ENCODE measurements at regions not wholly inside any gene's neighbourhood (a gene's known extent, or its start where the extent isn't known, plus 50 kb on each side); places are given as distances from the start of the nearest gene placed in this dataset.
"Not testable (repeated sequence)": the region's sequence is repeated elsewhere in the genome, so short reads cannot be mapped to it uniquely, and the experiment has no call there.

DNA sequence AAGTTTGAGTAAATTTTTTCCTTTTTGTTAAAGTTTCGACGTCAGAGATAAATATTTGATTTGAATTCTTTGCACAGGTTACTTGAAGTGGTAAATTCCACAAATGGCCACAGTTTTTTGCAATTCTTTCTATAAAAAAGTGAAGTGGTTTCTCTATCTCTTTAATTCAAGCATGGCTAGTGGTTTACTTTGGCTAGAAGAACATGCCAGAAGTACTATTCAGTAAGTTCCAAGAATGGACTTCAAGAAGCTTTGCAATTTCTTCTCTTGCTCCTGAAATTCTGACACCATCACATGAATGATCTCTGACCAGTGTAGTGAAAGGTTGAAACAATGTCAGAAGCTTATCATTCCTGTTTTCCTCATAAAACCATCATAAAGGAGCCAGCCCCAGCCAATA lies 55.7 kb upstream of the RNPC3 start:
- DNase-seq (ENCODE audit: low read depth) = no peak

DNA sequence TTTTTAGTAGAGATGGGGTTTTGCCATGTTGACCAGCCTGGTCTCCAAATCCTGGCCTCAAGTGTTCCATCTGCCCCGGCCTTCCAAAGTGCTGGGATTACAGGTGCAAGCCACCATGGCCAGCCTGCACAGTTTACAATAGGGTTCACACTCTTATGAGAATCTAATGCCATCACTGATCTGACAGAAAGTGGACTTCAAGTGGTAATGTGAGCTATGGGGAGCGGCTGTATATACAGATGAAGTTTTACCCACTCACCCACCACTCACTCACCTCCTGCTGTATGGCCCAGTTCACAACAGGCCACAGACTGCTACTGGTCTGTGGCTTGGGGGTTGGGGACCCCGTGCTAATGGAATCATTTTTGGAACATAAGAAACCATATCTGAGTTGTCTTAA lies 58.4 kb upstream of the RNPC3 start:
- DNase-seq (ENCODE audit: low read depth) = no peak

DNA sequence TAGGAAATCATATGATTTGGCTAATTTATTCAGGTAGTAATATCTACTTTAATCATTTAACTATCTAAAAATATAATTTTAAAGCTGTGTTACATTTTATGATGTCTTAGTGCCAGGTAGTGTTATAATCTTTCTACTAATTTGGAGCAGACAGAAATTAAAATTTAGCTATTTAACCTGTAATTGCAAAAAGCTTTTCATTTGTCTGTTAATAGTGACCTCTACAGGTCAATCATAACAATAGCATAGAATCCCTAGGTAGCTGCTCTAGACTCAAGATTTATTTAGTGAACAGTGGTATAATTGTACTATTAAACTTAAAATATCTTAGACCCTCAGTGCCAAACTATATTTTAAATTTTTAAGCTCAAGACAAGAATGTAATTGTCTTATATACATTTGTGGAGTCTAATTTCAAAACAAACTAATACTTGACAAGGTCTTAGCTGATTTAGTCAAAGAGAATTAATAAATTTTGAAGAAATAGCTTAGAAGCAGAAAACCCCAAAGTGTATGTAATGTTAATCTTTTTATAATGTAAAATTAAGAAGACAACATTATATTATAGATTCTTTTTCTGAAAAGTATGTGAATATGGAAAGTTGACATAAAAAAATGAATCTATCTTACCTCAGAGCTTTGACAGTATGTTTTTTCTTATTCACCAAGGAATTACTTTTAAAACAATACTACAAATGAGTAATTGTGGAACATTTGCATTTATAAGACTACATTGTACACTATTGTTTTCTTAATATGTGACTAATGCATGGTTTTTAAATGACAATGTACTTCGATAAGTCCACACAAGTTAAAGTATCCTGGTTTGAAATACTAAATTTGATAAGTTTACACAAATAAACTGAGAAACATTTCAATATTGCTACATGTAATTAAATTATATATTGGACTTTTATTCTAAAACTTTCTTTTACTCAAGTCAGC lies 64.1 kb upstream of the RNPC3 start:
- peak; percentile 53 for DNase-seq (ENCODE audit: low read depth)

DNA sequence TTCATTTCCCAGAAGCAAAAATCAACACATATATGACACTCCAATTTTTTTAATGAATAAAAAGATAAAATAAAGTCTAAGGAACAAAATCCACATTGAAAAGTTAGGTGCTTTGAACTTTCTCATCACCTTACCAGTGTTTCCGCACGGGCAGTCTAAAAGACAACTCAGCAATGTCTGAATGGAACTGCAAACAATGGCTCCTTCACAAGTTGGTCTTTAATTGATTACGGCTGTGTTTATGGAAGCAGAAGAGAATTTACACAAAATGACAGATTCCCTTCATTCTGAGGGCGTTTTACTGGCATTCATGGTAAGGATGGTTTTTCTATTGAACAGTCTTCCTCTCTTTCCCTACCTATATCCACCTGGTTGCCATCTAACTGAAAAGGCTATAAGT lies 65.0 kb upstream of the RNPC3 start:
- DNase-seq (ENCODE audit: low read depth) = no peak

DNA sequence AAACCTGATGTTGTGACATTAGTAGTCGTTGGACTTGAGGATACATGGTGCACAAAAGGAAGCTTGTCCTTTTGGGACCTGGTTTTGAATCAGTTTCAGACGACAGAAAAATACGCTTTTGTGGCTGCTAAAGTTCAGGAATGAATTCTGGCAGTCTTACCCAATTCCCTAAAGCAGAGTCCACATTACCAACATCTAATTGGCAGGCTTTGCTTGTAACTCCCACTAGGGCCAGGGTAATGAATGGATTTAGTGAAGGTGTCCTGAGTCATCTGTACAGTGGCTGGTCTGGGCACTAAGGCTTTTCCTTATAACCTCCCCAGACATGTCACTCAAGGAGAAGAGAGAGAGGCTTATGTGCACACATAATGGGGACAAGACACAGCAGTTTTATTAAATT lies 66.2 kb upstream of the RNPC3 start:
- peak; percentile 7 for DNase-seq (ENCODE audit: low read depth)

DNA sequence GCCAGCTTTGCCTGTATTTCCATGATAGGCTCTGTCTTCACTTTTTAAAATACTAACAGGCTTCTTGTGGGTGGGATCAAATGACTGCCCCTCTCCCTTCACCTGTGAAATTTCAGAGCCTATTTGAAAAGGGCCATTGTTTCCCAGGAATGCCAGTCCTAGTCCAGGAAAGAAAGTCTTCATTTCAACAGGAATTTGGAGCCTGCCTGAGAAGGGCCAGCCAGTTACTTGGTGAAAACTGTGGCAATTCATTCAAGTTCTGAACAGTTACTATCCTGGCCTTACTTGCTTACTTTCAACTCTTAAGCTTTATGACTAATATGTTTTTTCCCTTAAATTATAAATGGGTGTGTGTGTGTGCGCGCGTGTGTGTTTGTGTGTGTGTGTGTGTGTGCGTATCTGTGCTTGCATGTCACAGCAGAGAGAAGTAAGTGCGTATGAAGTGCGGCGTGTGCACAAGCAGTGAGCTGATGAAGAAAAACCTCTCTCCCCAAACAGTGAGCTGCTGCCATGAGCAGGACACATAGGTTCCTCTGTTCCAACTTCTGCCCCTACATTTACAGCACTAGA lies 67.5 kb upstream of the RNPC3 start:
- peak; percentile 3 for DNase-seq (ENCODE audit: low read depth)

DNA sequence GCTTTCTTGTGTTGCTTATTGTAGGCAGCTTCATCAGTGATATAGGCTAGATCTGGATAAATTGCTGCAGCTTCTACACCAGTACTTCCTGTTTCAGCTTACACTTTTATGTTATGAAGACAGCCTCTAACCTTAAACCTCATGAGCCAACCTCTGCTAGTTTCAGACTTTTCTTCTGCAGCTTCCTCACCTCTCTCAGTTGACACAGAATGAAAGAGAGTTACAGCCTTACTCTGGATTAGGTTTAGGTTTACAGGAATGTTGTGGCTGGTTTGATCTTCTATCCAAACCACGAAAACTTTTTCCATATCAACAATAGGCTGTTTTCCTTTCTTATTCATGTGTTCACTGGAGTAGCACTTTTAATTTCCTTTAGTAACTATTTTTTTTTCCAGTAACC lies 76.9 kb upstream of the RNPC3 start:
- DNase-seq (ENCODE audit: low read depth) = peak; percentile 67

DNA sequence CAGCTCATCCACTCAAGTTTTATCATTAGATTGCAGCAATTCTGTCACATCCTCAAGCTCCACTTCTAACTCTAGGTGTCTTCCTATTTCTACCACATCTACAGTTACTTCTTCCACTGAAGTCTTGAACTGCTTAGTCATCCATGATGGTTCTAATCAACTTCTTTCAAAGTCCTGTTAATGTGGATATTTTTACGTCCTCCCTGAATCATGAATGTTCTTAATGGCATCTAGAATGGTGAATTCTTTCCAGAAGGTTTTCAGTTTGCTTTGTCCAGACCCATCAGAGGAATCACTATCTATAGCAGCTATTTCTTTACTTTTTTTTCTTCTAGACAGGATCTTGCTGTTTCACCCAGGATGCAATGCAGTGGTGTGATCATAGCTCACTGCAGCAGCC lies 78.0 kb upstream of the RNPC3 start:
- no peak for DNase-seq (ENCODE audit: low read depth)

DNA sequence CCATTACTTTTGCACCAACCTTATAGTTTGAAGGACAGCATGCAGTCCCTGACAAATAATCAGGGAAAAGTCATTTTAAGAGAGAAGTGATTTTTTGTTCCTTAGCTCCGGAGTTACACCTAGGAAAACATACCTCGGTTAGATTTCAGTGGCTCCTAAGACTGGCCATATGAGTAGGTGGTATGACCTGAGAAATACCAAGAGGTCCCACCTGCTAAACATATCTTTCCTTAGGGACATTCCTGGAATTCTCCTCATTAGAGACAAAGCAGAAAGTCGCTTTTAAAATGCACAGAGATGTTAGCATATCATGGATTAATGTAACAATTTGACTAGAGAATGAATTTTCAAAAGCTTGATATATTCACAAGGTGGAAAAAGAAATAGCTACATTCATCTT lies 84.2 kb upstream of the RNPC3 start:
- no peak for DNase-seq (ENCODE audit: low read depth)

DNA sequence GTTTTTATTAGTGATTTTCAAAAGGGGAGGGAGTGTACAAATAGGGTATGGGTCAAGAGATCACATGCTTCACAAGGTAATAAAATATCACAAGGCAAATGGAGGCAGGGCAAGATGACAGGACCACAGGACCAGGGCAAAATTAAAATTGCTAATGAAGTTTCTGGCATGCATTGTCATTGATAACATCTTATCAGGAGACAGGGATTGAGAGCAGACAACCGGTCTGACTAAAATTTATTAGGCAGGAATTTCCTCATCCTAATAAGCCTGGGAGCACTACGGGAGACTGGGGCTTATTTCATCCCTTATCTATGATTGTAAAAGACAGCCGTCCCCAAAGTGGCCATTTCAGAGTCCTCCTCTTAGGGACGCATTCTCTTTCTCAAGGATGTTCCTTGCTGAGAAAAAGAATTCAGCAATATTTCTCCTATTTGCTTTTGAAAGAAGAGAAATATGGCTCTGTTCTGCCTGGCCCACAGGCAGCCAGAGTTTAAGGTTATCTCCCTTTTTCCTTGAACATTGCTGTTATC lies 88.9 kb upstream of the RNPC3 start:
- DNase-seq (ENCODE audit: low read depth) = not testable (repeated sequence)

DNA sequence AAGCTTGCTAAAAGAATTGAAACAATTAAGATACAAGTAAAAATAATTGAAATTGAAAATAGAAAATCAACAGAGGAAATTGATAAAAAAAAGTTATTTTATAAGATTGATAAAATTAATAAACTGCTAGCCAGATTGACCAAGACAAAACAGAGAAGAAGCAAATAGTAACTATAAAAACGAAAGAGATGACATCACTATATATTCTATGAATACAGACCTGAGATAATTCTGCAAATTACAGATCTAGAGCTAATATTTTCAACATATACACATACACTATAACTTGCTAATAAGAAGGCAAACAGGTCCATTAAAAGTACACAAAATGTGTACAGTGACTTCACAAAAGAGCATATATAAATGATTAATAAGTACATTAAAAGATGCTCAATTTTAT lies 90.1 kb upstream of the RNPC3 start:
- DNase-seq (ENCODE audit: low read depth) = no peak

DNA sequence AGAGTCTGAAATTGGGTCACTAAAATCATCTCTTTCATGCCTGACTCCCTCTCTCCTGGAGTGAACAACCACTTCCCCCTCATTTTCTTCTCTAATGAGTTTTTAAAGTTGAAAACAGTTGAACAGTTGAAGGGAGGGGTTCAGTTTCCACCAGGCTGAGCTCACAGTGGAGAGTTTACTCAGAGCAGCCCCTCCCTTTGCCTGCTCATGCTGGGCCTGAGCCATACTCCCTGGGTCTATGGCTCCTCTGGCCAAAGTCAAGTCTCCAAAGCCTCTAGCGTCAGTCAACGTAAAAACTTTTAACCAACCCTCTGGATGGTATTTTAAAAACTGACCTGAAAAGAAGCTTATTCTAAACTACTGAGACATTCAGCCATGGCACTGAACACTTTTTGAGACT lies 100.8 kb upstream of the RNPC3 start:
- no peak for DNase-seq (ENCODE audit: low read depth)

DNA sequence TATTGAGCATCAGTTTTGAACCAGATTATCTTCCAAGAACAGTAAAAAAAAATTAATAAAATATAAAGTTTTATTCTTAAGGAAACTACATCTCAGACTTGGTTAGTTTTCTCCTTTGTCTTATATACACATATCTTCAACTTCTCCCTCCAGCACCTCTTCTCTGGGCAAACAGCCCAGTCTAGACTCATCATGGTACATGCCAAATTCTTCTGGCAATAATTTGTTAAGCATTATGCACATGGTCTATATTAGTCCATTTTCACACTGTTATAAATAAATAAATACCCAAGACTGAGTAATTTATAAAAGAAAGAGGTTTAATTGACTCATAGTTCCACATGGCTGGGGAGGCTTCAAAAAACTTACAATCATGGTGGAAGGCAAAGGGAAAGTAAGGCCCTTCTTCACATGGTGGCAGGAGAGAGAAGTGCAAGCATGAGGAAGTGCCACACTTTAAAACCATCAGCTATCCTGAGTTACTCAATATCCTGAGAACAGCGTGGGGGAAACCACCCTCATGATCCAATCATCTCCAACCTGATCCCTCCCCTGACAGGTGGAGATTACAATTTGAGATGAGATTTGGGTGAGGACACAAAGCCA lies 108.7 kb upstream of the RNPC3 start:
- no peak for DNase-seq (ENCODE audit: low read depth)

DNA sequence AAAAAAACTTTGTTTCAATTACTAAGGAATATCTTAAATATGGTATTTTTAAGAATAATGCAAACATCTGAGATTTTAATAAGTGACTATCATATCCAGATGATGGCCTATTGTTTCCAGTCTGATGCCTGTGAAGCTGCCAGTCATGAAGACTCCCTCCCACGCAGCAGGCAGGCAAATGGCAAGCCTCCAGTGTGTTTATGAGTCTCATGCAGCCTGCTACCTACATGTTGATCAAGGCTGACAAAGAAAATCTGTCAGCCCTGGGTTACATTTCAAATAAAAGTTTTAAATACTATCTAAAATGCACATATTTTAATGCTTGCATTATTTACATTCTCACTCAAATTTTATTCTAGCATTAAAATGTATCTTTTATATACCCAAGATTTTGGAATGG lies 137.6 kb upstream of the RNPC3 start:
- DNase-seq (ENCODE audit: low read depth) = no peak

DNA sequence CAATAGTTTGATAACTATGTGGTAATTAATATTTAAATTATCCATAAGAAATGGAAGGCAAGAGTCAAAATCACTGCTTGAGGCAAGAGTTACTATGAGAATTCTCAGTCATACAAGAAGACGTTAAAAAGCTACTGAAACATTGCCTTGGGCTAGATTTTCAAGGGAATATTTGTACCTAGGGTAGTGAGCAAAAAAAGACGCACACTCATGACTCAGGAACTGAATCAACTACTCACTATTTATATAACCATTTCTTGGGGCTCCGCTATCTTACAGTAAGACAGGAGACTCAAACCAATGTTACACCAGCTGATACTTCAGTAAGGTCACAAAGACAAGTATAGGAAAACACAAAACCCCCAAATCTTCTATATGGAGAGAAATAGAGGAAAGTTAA lies 151.5 kb upstream of the RNPC3 start:
- no peak for DNase-seq (ENCODE audit: low read depth)

DNA sequence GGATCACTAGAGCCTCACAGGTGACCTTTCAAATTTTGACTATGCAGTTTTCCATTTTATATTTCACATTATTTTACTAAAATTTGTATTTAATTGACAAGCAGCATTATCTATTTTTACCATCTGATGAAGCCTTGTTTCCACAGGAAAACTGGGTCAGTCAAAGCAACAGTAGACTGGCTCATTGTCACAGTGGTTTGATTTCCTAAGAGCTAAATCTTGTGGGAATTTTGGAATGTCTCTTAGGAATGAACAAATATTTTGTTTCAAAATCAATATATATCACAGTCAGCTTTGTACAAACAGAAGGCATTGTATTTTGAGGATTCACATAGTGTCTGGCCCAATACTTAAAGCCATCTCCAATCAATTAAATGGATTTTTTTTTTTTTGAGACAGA lies 152.6 kb upstream of the RNPC3 start:
- no peak for DNase-seq (ENCODE audit: low read depth)

DNA sequence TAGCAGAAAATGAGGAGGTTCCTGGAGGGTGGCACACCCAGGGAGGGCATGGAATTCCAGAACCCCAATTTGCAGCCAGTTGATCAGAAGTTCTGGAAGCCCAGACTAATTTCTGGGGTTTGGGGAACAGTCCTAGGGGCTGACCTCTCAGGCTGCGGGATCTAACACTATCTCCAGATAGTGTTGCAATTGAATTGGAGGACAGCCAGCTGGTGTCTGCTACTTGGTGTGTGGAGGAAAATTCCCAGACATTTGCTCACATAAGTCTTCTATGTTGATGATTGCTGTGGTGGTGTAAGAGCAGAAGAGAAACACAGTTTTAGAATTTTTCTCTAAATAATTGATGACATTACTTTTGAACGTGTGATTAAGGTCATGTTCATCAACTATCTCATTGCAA lies 154.3 kb upstream of the RNPC3 start:
- peak; percentile 3 for DNase-seq (ENCODE audit: low read depth)

DNA sequence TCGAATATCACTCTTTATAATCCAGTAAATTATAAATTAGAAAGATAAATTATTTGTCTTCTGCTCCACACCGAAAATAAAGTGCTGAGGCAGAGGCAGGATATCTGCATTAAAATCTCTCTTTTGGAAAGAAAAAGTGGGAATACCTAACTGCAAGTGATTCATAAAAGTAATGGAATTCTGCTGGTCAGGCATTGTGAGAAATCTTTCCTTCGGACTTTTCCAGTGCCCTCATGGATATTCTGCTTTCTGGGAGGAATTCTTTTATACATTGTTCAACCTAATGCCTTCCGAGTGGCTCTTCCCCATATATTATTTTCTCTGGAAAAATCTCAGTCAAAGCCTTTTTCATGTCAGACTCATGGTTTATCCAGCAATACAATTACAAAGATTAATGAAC lies 158.3 kb upstream of the RNPC3 start:
- no peak for DNase-seq (ENCODE audit: low read depth)

DNA sequence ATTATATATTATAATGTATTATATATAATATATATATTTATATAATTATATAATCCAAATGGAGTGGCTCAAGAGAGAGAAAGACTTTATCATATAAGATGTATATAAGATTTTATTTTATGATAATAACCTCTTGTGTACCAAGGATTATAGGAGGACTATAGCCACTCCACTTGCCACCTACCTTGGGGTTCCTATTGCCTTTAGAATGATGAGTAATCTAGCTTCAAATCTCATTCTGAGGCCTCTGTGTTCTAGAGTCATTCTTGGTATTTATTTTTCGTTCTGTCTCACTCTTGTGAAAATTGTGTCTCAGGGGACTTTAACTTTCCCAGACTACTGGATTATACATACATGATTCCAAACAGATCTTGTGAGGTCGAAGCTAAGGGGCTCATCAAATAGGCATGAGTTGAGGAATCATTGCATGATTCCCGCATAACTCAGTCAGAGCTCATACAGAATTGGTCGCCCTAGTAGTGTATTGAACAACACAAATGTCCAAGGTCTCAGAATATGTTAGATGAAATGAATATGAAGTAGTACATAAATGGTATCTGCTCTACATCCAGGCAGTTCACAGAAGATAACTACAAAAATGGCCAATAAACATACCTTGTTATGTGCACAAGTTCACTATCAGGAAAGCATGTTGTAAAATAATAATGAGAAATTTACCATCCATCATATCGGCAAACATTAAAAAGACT lies 159.5 kb upstream of the RNPC3 start:
- DNase-seq (ENCODE audit: low read depth) = no peak

DNA sequence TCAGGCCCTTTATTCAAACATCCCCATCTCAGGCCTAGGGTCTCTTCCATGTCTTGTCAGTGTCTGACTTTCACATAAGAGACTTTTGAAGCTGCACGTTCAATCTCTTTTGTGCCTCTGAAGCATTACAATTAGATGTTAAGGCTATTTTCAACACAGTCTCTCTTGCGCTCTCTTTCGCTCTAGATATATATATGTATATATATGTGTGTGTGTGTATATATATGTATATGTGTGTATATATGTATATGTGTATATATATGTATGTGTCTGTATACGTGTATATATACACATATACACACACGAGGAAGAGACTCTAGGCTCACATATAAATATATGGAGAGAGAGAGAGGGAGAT lies 162.5 kb upstream of the RNPC3 start:
- no peak for DNase-seq (ENCODE audit: low read depth)

DNA sequence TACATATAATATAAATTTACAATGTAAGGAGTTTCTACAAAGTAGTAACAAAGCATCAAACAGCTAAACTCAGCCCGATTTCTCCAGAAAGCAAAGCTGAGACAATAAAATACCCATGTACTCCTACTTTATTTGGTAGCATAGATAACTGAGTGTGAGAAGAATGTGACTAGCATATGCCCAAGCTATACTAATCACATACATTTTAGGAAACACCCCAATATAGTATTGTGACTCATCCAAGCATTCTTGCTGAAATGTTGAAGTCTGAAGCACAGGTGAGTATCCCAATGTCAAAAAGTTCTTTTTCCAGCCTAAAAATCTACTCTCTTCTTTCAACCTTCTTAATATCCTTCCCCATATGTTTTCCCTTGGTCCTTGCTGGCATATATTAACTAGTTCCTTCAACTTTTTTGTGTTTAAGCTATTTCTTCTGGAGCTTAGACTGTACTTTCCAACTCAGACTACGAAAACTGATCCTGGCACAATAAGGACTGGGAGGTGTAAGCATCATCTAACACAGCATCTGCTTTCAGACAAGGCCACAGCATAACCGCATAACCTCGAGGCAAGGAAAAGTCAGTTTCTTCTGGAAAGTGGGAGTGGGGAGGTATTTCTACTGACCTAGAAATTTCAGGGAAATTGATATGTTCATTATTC lies 163.0 kb upstream of the RNPC3 start:
- no peak for DNase-seq (ENCODE audit: low read depth)

DNA sequence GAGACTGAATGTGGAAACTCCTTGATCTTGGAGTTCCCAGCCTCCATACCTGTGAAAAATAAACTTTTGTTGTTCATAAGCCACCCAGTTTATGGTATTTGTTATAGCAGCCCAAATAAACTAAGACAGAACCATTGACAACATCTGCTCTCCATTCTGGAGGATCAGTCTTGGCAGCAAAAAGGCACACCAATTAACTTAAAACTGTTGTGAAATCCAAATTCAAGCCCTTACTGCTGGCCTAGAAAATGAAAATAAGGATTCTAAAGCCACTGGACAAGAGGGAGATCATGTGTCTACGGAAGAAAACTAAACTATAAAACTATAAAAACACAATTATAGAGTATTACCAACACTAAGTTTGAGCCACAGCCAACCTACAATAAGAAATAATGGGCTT lies 172.1 kb upstream of the RNPC3 start:
- DNase-seq (ENCODE audit: low read depth) = no peak
